Lung (tissue), 11 donors: ENCODE measurements at regions not wholly inside any gene's neighbourhood (a gene's known extent, or its start where the extent isn't known, plus 50 kb on each side); places are given as distances from the start of the nearest gene placed in this dataset.

ENCODE experiments used
- ATAC-seq: fragments of 200-7000 bp; cut with Tn5 transposase; one replicate; pipeline ENCODE4 v1.9.1; 2020; ENCODE audit warnings: moderate number of reproducible peaks; ENCODE audit not compliant: insufficient read depth, low FRiP score
- DNase-seq, 3 donors: peaks; one replicate each; pipeline ENCODE4 v3.0.0-alpha.2; 2013 to 2017
- H3K27ac ChIP-seq, 2 donors: one replicate each; pipeline ENCODE4 v1.5.1; 2013; ENCODE audit warnings: mild to moderate bottlenecking in 2 of 2, moderate library complexity in 2 of 2, control low read depth in 1 of 2, inconsistent platforms in 1 of 2, low read depth in 1 of 2, low read length in 1 of 2
- H3K27me3 ChIP-seq, 3 donors: one replicate each; pipeline ENCODE4 v1.5.1; 2013; ENCODE audit warnings: low read length in 2 of 3; ENCODE audit not compliant: control insufficient read depth in 3 of 3, insufficient read depth in 3 of 3
- H3K36me3 ChIP-seq, 4 donors: one replicate each; pipeline ENCODE4 v1.5.1; 2013; ENCODE audit warnings: low read length in 4 of 4, mild to moderate bottlenecking in 1 of 4, moderate library complexity in 1 of 4; ENCODE audit not compliant: control insufficient read depth in 4 of 4, insufficient read depth in 4 of 4
- H3K4me1 ChIP-seq, 5 donors: one replicate each; pipeline ENCODE4 v1.5.1; 2013; ENCODE audit warnings: low read length in 5 of 5, mild to moderate bottlenecking in 2 of 5, moderate library complexity in 1 of 5; ENCODE audit not compliant: control insufficient read depth in 5 of 5, insufficient read depth in 5 of 5
- H3K4me3 ChIP-seq: one replicate; pipeline ENCODE4 v1.5.1; 2013; ENCODE audit warnings: mild to moderate bottlenecking, control low read depth, moderate library complexity
- H3K9ac ChIP-seq, 2 donors: one replicate each; pipeline ENCODE4 v1.5.1; 2013; ENCODE audit warnings: low read length in 2 of 2, control low read depth in 1 of 2; ENCODE audit not compliant: insufficient read depth in 1 of 2
- H3K9me3 ChIP-seq, 4 donors: one replicate each; pipeline ENCODE4 v1.5.1; 2013; ENCODE audit warnings: low read length in 3 of 4, mild to moderate bottlenecking in 1 of 4, moderate library complexity in 1 of 4; ENCODE audit not compliant: control insufficient read depth in 4 of 4, insufficient read depth in 3 of 4
- whole genome bisulfite sequencing, 2 donors: extraction: QIAGEN DNeasy Blood & Tissue Kit; methylation state at CpG; one replicate each; pipeline ENCODE4 v1.1.7; 2013; 5-methylcytosine and 5-hydroxymethylcytosine counted together
- TF ChIP-seq, protein P1 (sequence below): IDR thresholded peaks from 2 replicates; pipeline ENCODE4 v1.5.1; 2012; ENCODE audit warnings: mild to moderate bottlenecking; ENCODE audit errors: control extremely low read depth, extremely low read depth
- donor health status: control.
- donor health status: control.
- donor health status: Bipolar disorder and iron deficiency.
- donor health status: healthy.
- donor health status: DM: yes; HTN: yes; CAD: no.

DNA sequence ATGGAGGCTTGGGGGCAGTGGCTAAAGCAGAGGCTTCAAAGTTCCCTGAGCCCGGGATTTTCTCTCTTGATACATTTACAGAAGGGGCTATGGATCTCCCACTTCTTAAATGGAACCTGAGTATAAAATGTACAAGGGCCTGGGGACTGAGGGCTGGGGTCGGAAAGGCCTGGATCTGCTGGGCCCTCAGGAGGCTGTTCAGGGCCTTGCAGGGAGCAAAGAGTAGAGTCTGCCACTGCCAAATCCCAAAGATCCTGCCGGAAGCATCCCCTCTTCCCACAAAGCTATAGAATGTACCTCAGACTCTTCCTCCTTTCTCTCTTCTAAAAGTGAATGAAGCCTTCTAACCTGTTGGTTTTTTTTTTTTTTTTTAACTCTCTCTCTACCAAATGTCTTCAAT is 59.8 kb upstream of the ARHGEF3 start:
- TF ChIP-seq, protein P1, sequence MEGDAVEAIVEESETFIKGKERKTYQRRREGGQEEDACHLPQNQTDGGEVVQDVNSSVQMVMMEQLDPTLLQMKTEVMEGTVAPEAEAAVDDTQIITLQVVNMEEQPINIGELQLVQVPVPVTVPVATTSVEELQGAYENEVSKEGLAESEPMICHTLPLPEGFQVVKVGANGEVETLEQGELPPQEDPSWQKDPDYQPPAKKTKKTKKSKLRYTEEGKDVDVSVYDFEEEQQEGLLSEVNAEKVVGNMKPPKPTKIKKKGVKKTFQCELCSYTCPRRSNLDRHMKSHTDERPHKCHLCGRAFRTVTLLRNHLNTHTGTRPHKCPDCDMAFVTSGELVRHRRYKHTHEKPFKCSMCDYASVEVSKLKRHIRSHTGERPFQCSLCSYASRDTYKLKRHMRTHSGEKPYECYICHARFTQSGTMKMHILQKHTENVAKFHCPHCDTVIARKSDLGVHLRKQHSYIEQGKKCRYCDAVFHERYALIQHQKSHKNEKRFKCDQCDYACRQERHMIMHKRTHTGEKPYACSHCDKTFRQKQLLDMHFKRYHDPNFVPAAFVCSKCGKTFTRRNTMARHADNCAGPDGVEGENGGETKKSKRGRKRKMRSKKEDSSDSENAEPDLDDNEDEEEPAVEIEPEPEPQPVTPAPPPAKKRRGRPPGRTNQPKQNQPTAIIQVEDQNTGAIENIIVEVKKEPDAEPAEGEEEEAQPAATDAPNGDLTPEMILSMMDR, result no peak
- H3K27ac ChIP-seq, result no peak overlapping the region
- peaks cover 0 to 2% (median 0%) of the 10 kb centered on the region in 4 donors for H3K9me3 ChIP-seq
- DNase-seq (no peak), ATAC-seq (no peak)
- H3K4me1 ChIP-seq, result peaks cover 0 to 11% (median 0%) of the 10 kb centered on the region in 5 donors
- H3K9ac ChIP-seq, result no peak overlapping the region
- 63 to 72% methylated on average over 3 of the region's 3 CpGs for WGBS, 2 donors
- no peak overlapping the region for H3K4me3 ChIP-seq
- no peaks in the 10 kb centered on the region for H3K36me3 ChIP-seq
- H3K27me3 ChIP-seq, result no peaks in the 10 kb centered on the region

DNA sequence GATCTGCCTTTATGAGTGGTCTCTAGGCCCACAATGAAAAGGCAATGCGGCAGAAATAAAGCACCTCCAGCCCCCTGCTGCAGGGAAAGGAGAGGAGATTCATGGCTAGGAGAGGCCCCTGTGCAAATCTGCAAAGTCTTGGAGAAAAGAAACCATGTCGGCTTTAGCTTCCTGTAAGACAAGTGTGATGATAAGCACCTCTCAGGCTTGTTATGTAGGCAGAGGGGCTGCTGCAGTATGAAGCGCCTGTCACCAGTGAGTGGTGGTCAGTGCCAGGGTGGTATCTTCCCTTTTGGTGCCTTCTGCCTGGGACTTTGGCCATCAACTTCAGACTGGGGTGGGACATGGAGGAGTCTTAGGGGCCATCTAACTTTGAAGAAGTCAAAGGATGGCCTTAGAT is 59.2 kb upstream of the ARHGEF3 start:
- Histone ChIP-seq H3K27me3 (no peaks in the 10 kb centered on the region), H3K36me3 (no peaks in the 10 kb centered on the region), H3K4me3 (no peak overlapping the region), H3K9me3 (peaks cover 0 to 2% (median 0%) of the 10 kb centered on the region in 4 donors), H3K27ac (no peak overlapping the region), H3K9ac (no peak overlapping the region), H3K4me1 (peaks cover 0 to 12% (median 4%) of the 10 kb centered on the region in 5 donors)
- WGBS, 2 donors, result 79 to 80% methylated on average over 3 of the region's 3 CpGs
- ATAC-seq (no peak), DNase-seq (no peak)
- TF ChIP-seq, protein P1, result no peak

DNA sequence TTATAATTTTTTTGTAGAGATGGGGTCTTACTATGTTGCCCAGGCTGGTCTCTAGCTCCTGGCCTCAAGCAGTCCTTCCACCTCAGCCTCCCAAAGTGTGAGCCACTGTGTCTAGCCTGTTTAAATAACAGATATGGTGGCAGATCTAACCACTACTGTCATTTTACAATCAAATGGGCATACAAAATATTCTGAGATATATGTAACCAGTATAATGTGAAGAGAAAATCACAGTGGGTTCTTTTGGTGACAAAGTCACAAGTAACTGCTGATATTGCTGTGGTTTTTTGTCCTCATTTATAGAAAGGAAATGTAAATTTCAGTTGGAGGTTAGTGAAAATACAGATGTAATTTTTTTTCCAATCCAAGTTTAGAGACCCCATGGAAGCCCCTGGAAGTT is 58.6 kb upstream of the ARHGEF3 start:
- Histone ChIP-seq H3K4me1 (peaks cover 0 to 12% (median 5%) of the 10 kb centered on the region in 5 donors), H3K27ac (no peak overlapping the region), H3K4me3 (no peak overlapping the region), H3K27me3 (no peaks in the 10 kb centered on the region), H3K9ac (no peak overlapping the region), H3K9me3 (peaks cover 0 to 2% (median 0%) of the 10 kb centered on the region in 4 donors), H3K36me3 (no peaks in the 10 kb centered on the region)
- TF ChIP-seq, protein P1, result no peak
- DNase-seq (no peak), ATAC-seq (no peak)

DNA sequence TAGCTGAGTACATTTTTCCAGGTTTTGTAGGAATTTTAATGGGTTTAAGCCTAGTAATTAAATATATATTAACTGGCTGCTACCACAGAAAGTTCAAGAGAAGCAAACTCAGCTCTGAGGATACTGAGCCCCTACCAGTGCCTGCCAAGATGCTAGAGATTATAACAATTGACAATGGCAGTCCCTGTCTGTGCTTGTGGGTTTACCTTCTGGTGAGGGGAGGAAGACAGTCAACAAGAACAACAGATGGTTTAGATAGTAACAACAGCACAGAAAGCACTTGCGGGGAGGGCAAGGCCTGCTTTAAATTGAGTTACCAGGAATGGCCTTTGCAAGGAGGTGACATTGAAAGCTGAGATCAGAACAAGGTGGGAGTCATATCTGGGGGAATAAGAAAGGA is 56.6 kb upstream of the ARHGEF3 start:
- peaks cover 0 to 2% (median 0%) of the 10 kb centered on the region in 4 donors for H3K9me3 ChIP-seq
- 64 to 86% methylated on average over 1 of the region's 1 CpG for WGBS, 2 donors
- H3K27me3 ChIP-seq, result no peaks in the 10 kb centered on the region
- DNase-seq (no peak), ATAC-seq (no peak)
- H3K36me3 ChIP-seq, result no peaks in the 10 kb centered on the region
- TF ChIP-seq, protein P1, result no peak
- no peak overlapping the region for H3K27ac ChIP-seq
- H3K9ac ChIP-seq, result no peak overlapping the region
- peaks cover 0 to 12% (median 5%) of the 10 kb centered on the region in 5 donors for H3K4me1 ChIP-seq
- H3K4me3 ChIP-seq, result no peak overlapping the region
